Ammon's horn (tissue), 1 donor: ENCODE measurements at regions not wholly inside any gene's neighbourhood (a gene's known extent, or its start where the extent isn't known, plus 50 kb on each side); places are given as distances from the start of the nearest gene placed in this dataset.

Source experiments
- DNase-seq: peaks from one replicate; pipeline ENCODE4 v3.0.0-alpha.2; 2016; ENCODE audit warnings: low spot score

GRCh38 chr9:134228649-134229048, 64.3 kb upstream of the RNU6ATAC start:
- DNase-seq = no peak

GRCh38 chr9:134229466-134230091, 65.2 kb upstream of the RNU6ATAC start:
- no peak for DNase-seq

- DNase-seq = no peak
Observed at GRCh38 chr9:134230092-134230941, 66.0 kb upstream of the RNU6ATAC start.

GRCh38 chr9:134230942-134231325, 66.6 kb upstream of the RNU6ATAC start:
- no peak for DNase-seq

- no peak for DNase-seq
Observed at GRCh38 chr9:134231330-134231745, 67.0 kb upstream of the RNU6ATAC start.

- no peak for DNase-seq
Observed at GRCh38 chr9:134231767-134232166, 67.4 kb upstream of the RNU6ATAC start.

GRCh38 chr9:134233022-134233421, 68.7 kb upstream of the RNU6ATAC start:
- DNase-seq = no peak

- DNase-seq = no peak
Observed at GRCh38 chr9:134234001-134234660, 69.8 kb upstream of the RNU6ATAC start.

- DNase-seq = no peak
Observed at GRCh38 chr9:134234687-134235359, 70.5 kb upstream of the RNU6ATAC start.

GRCh38 chr9:134235366-134235765, 71.0 kb upstream of the RNU6ATAC start:
- no peak for DNase-seq

GRCh38 chr9:134236001-134236421, 71.6 kb upstream of the RNU6ATAC start:
- DNase-seq = no peak

- no peak for DNase-seq
Observed at GRCh38 chr9:134236935-134237629, 72.7 kb upstream of the RNU6ATAC start.

GRCh38 chr9:134237630-134238265, 73.4 kb upstream of the RNU6ATAC start:
- DNase-seq = no peak

GRCh38 chr9:134239130-134239903, 75.0 kb upstream of the RNU6ATAC start:
- DNase-seq = no peak

GRCh38 chr9:134239939-134240338, 75.6 kb upstream of the RNU6ATAC start:
- no peak for DNase-seq

GRCh38 chr9:134240361-134240760, 76.0 kb upstream of the RNU6ATAC start:
- DNase-seq = no peak

GRCh38 chr9:134242706-134243105, 78.3 kb upstream of the RNU6ATAC start:
- no peak for DNase-seq

GRCh38 chr9:134243778-134244467, 79.6 kb upstream of the RNU6ATAC start:
- peak; percentile 70 for DNase-seq

- DNase-seq = no peak
Observed at GRCh38 chr9:134245179-134245578, 80.8 kb upstream of the RNU6ATAC start.
